ENCODE measurements at regions not wholly inside any gene's neighbourhood (a gene's known extent, or its start where the extent isn't known, plus 50 kb on each side); places are given as distances from the start of the nearest gene placed in this dataset.

GRCh38 chr3:159819676-159820075 lies 169.0 kb upstream of the IL12A start:
- no peak overlapping the region for H3K27ac Mint-ChIP-seq
- no peaks in the 10 kb centered on the region for H3K9me3 Mint-ChIP-seq
- no peak for DNase-seq
- Histone ChIP-seq H3K4me3 (ENCODE audit: low read length) (no peak overlapping the region), H3K27ac (ENCODE audit: low read length) (no peak overlapping the region), H3K9me3 (ENCODE audit: control insufficient read depth, insufficient read depth, low read length) (no peaks in the 10 kb centered on the region), H3K27me3 (ENCODE audit: control insufficient read depth, insufficient read depth, low read length) (no peaks in the 10 kb centered on the region), H3K4me1 (ENCODE audit: control insufficient read depth, insufficient read depth, low read length) (no peaks in the 10 kb centered on the region), H3K36me3 (ENCODE audit: control insufficient read depth, insufficient read depth, low read length) (no peaks in the 10 kb centered on the region)
- 75% methylated on average over 1 of the region's 1 CpG for WGBS (ENCODE audit: insufficient coverage)
- no peak for TF ChIP-seq CTCF (IDR thresholded peaks at IDR 0.05)
- ATAC-seq, result no peak
- H3K36me3 Mint-ChIP-seq, result no peaks in the 10 kb centered on the region
- H3K27me3 Mint-ChIP-seq (ENCODE audit: low read depth in 2 of 2), result peaks cover 0 to 6% of the 10 kb centered on the region in 2 donors
- no peak overlapping the region for H3K4me3 Mint-ChIP-seq
- H3K4me1 Mint-ChIP-seq, result no peaks in the 10 kb centered on the region
- intact Hi-C loops (cut with micrococcal nuclease), result no loop called here

GRCh38 chr3:159821110-159821509 lies 167.5 kb upstream of the IL12A start:
- no peaks in the 10 kb centered on the region for H3K9me3 ChIP-seq (ENCODE audit: control insufficient read depth, insufficient read depth, low read length)
- DNase-seq, result no peak
- H3K36me3 Mint-ChIP-seq, result no peaks in the 10 kb centered on the region

GRCh38 chr3:159821736-159822135 lies 166.9 kb upstream of the IL12A start:
- H3K27ac Mint-ChIP-seq, result no peak overlapping the region
- Histone ChIP-seq H3K36me3 (ENCODE audit: control insufficient read depth, insufficient read depth, low read length) (no peaks in the 10 kb centered on the region), H3K27ac (ENCODE audit: low read length) (no peak overlapping the region), H3K4me3 (ENCODE audit: low read length) (no peak overlapping the region), H3K27me3 (ENCODE audit: control insufficient read depth, insufficient read depth, low read length) (no peaks in the 10 kb centered on the region), H3K4me1 (ENCODE audit: control insufficient read depth, insufficient read depth, low read length) (no peaks in the 10 kb centered on the region), H3K9me3 (ENCODE audit: control insufficient read depth, insufficient read depth, low read length) (no peaks in the 10 kb centered on the region)
- no peaks in the 10 kb centered on the region for H3K4me1 Mint-ChIP-seq
- 86% methylated on average over 5 of the region's 5 CpGs for WGBS (ENCODE audit: insufficient coverage)
- DNase-seq, result no peak
- no peaks in the 10 kb centered on the region for H3K36me3 Mint-ChIP-seq
- no peaks in the 10 kb centered on the region for H3K9me3 Mint-ChIP-seq
- no peak for TF ChIP-seq CTCF (IDR thresholded peaks at IDR 0.05)
- peaks cover 0 to 6% of the 10 kb centered on the region in 2 donors for H3K27me3 Mint-ChIP-seq (ENCODE audit: low read depth in 2 of 2)
- H3K4me3 Mint-ChIP-seq, result no peak overlapping the region
- intact Hi-C loops (cut with micrococcal nuclease), result no loop called here
- ATAC-seq, result no peak

More at GRCh38 chr3:159821110-159821509, 167.5 kb upstream of the IL12A start:
- Mint-ChIP-seq H3K4me3 (no peak overlapping the region), H3K4me1 (no peaks in the 10 kb centered on the region), H3K27me3 (ENCODE audit: low read depth in 2 of 2) (peaks cover 0 to 6% of the 10 kb centered on the region in 2 donors), H3K9me3 (no peaks in the 10 kb centered on the region), H3K27ac (no peak overlapping the region)
- ATAC-seq, result no peak
- Histone ChIP-seq H3K4me1 (ENCODE audit: control insufficient read depth, insufficient read depth, low read length) (no peaks in the 10 kb centered on the region), H3K4me3 (ENCODE audit: low read length) (no peak overlapping the region), H3K27me3 (ENCODE audit: control insufficient read depth, insufficient read depth, low read length) (no peaks in the 10 kb centered on the region), H3K36me3 (ENCODE audit: control insufficient read depth, insufficient read depth, low read length) (no peaks in the 10 kb centered on the region), H3K27ac (ENCODE audit: low read length) (no peak overlapping the region)
- no peak for TF ChIP-seq CTCF (IDR thresholded peaks at IDR 0.05)
- 89% methylated on average over 6 of the region's 6 CpGs for WGBS (ENCODE audit: insufficient coverage)
- intact Hi-C loops (cut with micrococcal nuclease), result no loop called here

GRCh38 chr3:159823780-159824179 lies 164.9 kb upstream of the IL12A start:
- no peak for TF ChIP-seq CTCF (IDR thresholded peaks at IDR 0.05)
- intact Hi-C loops (cut with micrococcal nuclease), result no loop called here
- Mint-ChIP-seq H3K27ac (no peak overlapping the region), H3K9me3 (no peaks in the 10 kb centered on the region), H3K27me3 (ENCODE audit: low read depth in 2 of 2) (peaks cover 0 to 6% of the 10 kb centered on the region in 2 donors), H3K36me3 (no peaks in the 10 kb centered on the region), H3K4me3 (no peak overlapping the region), H3K4me1 (no peaks in the 10 kb centered on the region)
- DNase-seq (no peak), ATAC-seq (no peak)
- Histone ChIP-seq H3K4me1 (ENCODE audit: control insufficient read depth, insufficient read depth, low read length) (no peaks in the 10 kb centered on the region), H3K9me3 (ENCODE audit: control insufficient read depth, insufficient read depth, low read length) (no peaks in the 10 kb centered on the region), H3K27ac (ENCODE audit: low read length) (no peak overlapping the region), H3K4me3 (ENCODE audit: low read length) (no peak overlapping the region), H3K27me3 (ENCODE audit: control insufficient read depth, insufficient read depth, low read length) (no peaks in the 10 kb centered on the region), H3K36me3 (ENCODE audit: control insufficient read depth, insufficient read depth, low read length) (no peaks in the 10 kb centered on the region)
- no CpG with 5 or more reads among the region's 3 CpGs for WGBS (ENCODE audit: insufficient coverage)

Measured in natural killer cell (primary cell).